H4 (cell line): ENCODE measurements at regions not wholly inside any gene's neighbourhood (a gene's known extent, or its start where the extent isn't known, plus 50 kb on each side); places are given as distances from the start of the nearest gene placed in this dataset.
A peak's percentile ranks its signal among the peaks of the same experiment; 100 is the strongest.

Experiments
- DNase-seq: peaks from one replicate; pipeline ENCODE4 v3.0.0-alpha.2; 2015; ENCODE audit warnings: low spot score

DNA sequence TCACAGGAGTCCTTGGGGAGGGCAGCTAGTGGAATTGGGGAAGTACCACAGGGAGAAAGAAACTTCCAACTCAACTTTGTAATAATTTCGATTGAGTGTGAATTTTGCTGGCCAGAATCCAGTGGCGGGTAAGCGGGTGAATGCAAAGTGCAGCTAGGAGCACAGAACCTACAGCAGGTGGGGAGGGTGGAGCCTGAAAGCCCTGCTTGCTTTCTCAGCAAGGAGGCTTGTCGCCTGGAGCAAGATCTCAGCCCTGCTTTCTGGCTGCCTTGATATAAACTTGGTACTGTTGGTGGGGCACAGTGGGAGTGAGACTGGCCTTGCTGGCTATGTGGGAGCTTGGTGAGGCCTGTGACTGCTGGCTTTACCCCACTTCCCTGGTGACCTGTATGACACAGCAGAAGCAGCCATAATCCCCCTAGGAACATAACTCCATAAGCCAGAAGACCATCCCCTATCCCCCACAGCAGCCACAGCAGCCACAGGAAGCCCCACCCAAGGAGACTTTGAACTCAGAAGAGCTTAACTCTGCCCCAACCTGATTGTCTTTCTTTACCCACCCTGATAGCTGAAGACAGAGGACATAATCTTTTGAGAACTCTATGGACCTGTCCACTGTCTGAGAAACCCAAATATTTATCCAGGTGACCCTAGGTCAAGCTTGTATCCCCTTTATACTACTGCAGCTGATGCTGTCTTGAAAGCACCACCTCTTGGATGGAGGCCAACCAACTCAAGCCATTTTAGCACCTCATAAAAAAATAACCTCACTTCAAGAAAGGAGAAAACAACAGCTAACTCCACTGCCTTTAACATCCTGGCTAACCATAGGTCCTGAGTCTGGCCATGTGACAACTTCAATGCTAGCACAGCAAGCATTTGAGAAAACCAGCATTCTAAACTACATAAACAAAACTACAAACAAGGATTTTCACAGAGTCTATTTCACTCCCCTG, 87.2 kb upstream of the PDE5A start:
- no peak for DNase-seq

DNA sequence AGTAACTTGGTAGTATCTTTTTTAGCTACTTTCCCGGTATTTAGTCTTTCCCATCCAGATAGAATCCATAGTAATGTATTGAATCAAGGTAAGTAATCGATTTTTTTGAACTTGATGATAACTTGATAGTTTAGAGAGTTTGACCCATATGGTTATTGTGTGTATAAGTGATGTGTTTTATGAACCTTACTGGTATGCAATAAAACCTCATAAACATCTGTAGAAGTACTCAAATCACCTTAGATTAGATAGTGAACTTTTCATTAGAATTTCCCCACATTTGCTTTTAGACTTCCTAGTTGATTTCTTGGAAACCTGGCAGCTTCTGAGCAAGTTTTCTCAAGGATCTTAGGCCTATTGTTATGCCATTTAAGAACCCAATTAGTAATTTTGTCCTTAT, 80.8 kb upstream of the PDE5A start:
- no peak for DNase-seq

DNA sequence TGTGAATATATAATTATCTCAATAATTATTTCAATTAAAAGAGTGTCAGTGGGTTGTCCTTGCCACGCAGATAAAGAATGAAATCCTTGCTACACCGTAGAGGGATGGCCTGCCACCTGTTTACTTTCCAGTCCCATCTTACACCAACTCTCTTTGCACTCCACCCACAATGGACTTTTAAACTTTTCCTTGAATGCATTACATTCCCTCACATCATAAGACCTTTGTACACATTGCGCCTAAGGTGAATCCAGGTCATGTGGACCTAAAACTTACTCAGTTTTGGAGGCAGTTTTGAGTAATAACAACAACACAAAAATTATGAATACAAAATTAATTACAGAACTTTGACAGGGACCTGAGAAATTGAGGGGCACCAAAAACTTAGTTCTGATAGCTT, 78.7 kb upstream of the PDE5A start:
- no peak for DNase-seq

GRCh38 chr4:119706804-119707203, 78.2 kb upstream of the PDE5A start:
- DNase-seq = no peak

GRCh38 chr4:119697887-119698393, 69.3 kb upstream of the PDE5A start:
- DNase-seq = no peak

DNA sequence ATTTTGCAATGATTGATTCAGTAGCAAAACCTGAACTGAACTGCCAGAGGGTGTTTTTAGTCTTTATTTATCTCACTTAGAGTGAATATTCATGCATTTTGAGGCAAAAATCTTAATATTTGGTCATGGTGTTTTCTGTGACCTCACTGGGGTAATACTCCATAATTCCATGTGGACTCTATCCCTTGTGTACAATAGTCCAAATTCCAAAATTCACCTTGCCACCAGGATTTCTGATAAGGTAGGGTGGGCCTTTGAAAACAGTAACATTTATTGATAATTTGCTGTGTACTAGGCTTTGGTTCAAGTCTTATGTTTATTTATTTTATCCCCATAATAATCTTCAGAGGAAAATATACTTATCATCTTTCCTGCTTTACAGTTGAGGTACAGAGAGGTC, 68.4 kb upstream of the PDE5A start:
- DNase-seq = no peak

DNA sequence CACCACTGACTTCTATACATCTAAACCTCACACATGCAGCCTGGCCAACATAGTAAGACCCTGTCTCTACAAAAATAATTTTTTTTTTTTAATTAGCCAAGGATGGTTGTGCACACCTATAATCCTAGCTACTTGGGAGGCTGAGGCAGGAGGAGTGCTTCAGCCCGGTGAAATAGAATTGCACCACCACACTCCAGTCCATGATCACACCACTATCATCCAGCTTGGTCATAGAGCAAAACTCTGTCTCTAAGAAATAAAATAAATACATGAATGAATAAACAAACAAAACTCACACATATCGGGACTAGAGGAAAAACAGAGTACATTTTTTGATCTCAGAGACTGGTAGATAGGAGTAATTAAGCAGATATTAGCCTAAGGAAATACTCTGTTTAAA, 66.6 kb upstream of the PDE5A start:
- no peak for DNase-seq

- peak; percentile 11 for DNase-seq
These were observed 64.5 kb upstream of the PDE5A start for GRCh38 chr4:119693126-119693525.

DNA sequence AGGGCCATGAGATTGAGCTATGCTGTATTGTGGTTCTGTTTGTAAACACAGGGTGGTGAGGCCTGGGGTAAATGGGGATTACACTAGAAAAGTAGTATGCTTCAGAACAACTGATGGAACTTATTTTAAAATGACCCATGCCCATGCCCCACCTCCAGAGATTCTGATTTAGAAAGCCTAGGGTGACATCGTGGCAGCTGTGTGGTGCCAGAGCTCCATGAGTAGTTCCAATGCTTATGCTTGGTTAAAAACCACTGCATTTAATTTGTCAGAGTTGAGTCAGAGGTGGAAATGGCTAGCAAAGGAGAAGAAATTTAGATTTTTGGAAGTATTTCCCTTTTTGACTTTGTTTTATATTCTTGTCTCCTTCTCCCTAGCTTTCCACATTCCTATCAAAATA, 63.4 kb upstream of the PDE5A start:
- DNase-seq = peak; percentile 25

- peak; percentile 45 for DNase-seq
These were observed 62.3 kb upstream of the PDE5A start for GRCh38 chr4:119690871-119691270.

GRCh38 chr4:119688446-119688845, 59.8 kb upstream of the PDE5A start:
- DNase-seq = no peak

- DNase-seq = no peak
These were observed 55.9 kb upstream of the PDE5A start for GRCh38 chr4:119684463-119684862.

GRCh38 chr4:119683518-119683917, 54.9 kb upstream of the PDE5A start:
- peak; percentile 41 for DNase-seq

DNA sequence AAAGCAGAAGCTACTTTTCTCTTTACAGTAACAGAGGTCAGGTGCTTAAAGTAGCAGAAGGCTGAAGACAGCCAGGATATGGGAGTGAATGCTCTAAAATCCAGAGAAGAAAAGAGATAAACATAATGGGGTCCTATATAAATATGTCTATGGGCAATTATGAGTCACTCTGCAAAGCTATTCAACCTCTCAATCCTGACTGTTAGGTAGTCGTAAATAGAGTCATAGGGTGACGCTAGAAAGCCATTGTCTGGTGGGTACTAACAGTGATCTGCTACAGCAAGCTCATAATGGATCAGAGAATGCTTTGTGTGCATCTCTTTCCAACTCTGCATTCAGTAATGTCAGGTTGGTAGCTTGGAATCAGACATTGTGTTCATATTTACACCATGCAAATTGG, 53.5 kb upstream of the PDE5A start:
- no peak for DNase-seq

GRCh38 chr4:119679251-119679650, 50.6 kb upstream of the PDE5A start:
- no peak for DNase-seq

DNA sequence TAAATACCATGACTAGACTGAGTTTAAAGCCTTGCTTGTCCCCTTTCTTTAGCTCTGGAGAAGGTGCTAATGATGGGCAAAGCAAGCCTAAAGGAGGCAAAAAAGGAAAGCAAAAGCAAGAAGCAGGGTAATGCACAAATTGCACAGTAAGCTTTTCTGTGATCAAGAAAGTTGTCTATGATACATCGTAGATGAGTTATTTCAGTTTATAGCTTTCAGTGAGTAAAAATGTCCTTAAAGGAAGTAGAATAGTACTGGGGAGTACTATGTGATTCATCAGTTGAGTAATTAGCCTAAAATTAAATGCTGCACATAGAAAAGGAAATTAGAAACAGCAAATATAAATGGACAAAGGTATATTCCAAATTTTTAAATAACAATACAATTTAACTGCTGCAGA, 50.2 kb upstream of the PDE5A start:
- no peak for DNase-seq
